ENCODE measurements at regions not wholly inside any gene's neighbourhood (a gene's known extent, or its start where the extent isn't known, plus 50 kb on each side); places are given as distances from the start of the nearest gene placed in this dataset.

GRCh38 chr9:13750061-13750460 is 470.6 kb upstream of the MPDZ start:
- TF ChIP-seq POLR2A (IDR thresholded peaks at IDR 0.05) (no peak), CTCF (IDR thresholded peaks at IDR 0.05) (no peak)

All from thyroid gland (tissue), 4 donors.